IPS-20b (cell line): ENCODE measurements at regions not wholly inside any gene's neighbourhood (a gene's known extent, or its start where the extent isn't known, plus 50 kb on each side); places are given as distances from the start of the nearest gene placed in this dataset.
"Not testable (repeated sequence)": the region's sequence is repeated elsewhere in the genome, so short reads cannot be mapped to it uniquely, and the experiment has no call there.

Experiments used
- H3K27ac ChIP-seq: one replicate; pipeline ENCODE4 v1.5.1; 2013; ENCODE audit warnings: low read length
- H3K27me3 ChIP-seq: 2 replicates; pipeline ENCODE4 v1.6.1; 2013; ENCODE audit warnings: mild to moderate bottlenecking, low read length, inconsistent platforms; ENCODE audit not compliant: insufficient read depth
- H3K36me3 ChIP-seq: 2 replicates; pipeline ENCODE4 v1.6.1; 2013; ENCODE audit warnings: low read depth, mild to moderate bottlenecking, inconsistent platforms, low read length, moderate library complexity; ENCODE audit not compliant: insufficient read depth
- H3K4me1 ChIP-seq: 2 replicates; pipeline ENCODE4 v1.6.1; 2013; ENCODE audit warnings: mild to moderate bottlenecking, control low read depth, inconsistent platforms, low read length, moderate library complexity; ENCODE audit not compliant: insufficient read depth
- H3K4me3 ChIP-seq: 2 replicates; pipeline ENCODE4 v1.5.1; 2013; ENCODE audit warnings: mild to moderate bottlenecking, low read length, inconsistent platforms
- H3K9ac ChIP-seq: 2 replicates; pipeline ENCODE4 v1.6.1; 2013; ENCODE audit warnings: low read depth, mild to moderate bottlenecking, inconsistent platforms, low read length, moderate library complexity
- H3K9me3 ChIP-seq: 2 replicates; pipeline ENCODE4 v1.6.1; 2013; ENCODE audit warnings: mild to moderate bottlenecking, low read depth, low read length, inconsistent platforms; ENCODE audit not compliant: insufficient read depth

DNA sequence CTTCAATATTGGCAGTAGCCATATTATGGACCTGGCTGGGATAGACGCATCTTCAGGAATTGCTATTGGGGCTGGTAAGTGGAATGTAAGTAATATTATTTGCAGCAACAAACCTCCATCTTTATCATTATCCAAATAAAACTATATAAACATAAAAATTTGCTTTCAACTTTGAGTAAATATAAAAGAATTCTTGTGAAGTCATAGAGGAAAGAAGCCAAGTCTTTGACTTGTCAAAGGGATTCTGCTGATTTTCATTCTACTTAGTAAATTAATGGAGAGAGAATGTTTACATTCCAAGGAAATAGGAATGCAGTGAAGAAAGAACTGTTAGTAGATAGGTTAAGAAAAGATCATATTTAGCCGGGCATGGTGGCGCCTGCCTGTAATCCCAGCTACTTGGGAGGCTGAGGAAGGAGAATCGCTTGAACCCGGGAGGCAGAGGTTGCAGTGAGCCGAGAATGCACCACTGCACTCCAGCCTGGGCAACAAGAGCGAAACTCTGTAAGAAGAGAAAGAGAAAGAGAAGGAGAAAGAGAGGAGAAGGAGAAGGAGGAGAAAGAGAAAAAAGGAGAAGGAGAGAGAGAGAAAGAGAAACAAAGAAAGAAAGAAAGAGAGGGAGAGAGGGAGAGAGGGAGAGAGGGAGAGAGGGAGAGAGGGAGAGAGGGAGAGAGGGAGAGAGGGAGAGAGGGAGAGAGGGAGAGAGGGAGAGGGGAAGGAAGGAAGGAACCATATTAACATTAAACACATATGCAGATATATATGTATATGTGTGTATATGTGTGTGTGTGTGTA, 79.4 kb upstream of the GNAZ start:
- not testable (repeated sequence) for H3K27ac ChIP-seq, H3K4me1 ChIP-seq, H3K4me3 ChIP-seq, H3K9ac ChIP-seq, H3K9me3 ChIP-seq, H3K36me3 ChIP-seq
- H3K27me3 ChIP-seq: peaks cover 12% of the 10 kb centered on the region; the same call in 1 of the 2 replicates

DNA sequence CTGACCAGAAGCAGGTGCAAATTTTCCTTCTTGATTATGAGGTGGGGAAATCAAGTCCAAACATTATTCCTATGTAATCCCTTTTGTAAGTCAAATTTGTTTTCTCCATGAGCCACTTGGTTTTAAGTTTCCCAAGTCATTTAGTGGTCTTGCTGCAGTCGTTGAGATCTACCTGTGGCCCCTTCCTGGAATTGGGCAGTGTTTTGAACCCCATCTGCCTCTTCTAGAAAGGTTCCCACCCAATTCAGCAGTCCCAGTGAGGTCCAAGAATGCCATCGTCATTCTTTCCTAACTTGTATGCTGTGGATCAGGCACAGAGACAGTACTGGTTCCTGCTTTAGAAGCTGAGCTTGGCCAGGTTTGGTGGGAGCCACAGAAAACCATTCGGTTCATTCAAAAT, 77.8 kb upstream of the GNAZ start:
- H3K9ac ChIP-seq: no peak overlapping the region
- no peak overlapping the region for H3K4me3 ChIP-seq
- H3K36me3 ChIP-seq: no peaks in the 10 kb centered on the region
- no peaks in the 10 kb centered on the region for H3K4me1 ChIP-seq
- no peak overlapping the region for H3K27ac ChIP-seq
- peaks cover 18% of the 10 kb centered on the region; the same call in 1 of the 2 replicates for H3K27me3 ChIP-seq
- H3K9me3 ChIP-seq: peaks cover 10% of the 10 kb centered on the region; the same call in 1 of the 2 replicates

DNA sequence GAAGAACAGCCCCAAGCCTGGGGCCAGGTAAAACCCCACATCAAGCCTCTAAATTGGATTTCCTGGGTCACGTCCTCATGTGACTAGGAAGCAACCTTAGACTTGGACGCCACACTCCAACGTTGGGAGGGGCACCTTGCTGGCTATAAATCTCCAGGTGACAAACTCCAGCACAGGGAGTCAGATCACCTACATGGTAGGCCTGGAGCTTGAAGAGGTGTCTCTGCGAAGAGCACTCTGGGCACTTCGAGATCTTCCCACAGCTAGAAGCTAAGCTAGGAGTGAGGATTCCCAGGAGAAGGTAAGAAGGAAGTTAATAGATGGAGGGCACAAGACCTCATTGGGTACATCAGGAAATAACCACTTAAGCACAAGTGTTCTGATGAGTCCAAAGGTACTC, 77.1 kb upstream of the GNAZ start:
- Histone ChIP-seq H3K4me1 (no peaks in the 10 kb centered on the region), H3K27me3 (peaks cover 18% of the 10 kb centered on the region; the same call in 1 of the 2 replicates), H3K9ac (no peak overlapping the region), H3K36me3 (no peaks in the 10 kb centered on the region), H3K27ac (no peak overlapping the region), H3K4me3 (no peak overlapping the region), H3K9me3 (peaks cover 17% of the 10 kb centered on the region; the same call in 1 of the 2 replicates)

DNA sequence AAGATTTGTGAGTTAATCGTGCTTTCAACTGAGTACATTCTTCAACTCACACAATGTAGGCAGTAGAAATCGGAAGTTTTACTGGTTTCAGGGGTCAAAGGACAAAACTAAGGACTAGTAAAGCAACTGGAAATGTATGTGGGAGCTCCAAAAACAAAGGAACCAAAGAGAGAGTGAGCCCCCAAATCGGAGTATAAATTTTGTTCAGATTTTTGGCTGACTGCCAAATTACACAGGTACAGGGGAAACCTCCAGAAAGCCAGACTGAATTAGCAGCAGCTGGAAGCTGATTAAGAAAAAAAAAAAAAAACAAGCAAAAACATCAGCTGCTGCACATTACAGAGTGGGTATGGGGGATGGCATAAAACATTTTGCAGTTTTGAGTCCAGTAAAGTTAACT, 75.2 kb upstream of the GNAZ start:
- Histone ChIP-seq H3K9me3 (peaks cover 27% of the 10 kb centered on the region; the same call in 1 of the 2 replicates), H3K9ac (no peak overlapping the region), H3K36me3 (no peaks in the 10 kb centered on the region), H3K4me3 (no peak overlapping the region), H3K27me3 (peaks cover 18% of the 10 kb centered on the region; the same call in 1 of the 2 replicates), H3K4me1 (no peaks in the 10 kb centered on the region), H3K27ac (no peak overlapping the region)

DNA sequence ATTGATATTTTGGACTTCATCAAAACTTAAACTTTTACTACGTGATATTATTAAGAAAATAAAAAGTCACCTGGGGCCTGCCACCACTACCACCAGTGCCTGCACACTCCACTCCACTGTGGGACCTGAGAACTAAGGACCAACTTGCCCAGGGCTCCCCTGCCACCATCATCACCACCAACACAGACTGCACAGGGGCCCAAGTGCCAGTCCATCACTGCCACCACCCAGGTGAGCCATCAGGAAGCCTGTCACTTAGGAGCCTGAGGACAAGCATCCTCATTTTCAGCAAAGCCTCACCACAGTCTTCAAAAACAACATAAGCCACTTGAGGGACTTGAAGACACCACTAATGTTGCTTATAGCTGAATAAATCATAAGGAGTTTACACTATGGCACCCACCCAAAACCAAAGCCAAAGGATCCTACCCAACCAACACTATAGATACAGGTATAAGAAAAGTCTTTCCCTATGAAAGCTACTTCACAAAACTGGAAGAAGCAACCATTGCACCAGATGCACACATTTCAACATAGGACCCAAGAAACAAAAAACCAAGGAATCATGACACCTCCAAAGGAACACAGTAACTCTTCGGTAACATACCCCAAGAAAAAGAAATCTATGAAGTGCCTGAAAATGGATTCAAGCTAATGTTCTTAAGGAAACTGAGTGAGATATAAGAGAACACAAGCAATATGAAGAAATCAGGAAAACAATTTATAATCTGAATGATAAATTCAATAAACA, 73.6 kb upstream of the GNAZ start:
- no peak overlapping the region for H3K9ac ChIP-seq
- H3K27ac ChIP-seq: no peak overlapping the region
- peaks cover 36% of the 10 kb centered on the region; the same call in 1 of the 2 replicates for H3K9me3 ChIP-seq
- no peaks in the 10 kb centered on the region for H3K36me3 ChIP-seq
- peaks cover 15% of the 10 kb centered on the region; the same call in 1 of the 2 replicates for H3K27me3 ChIP-seq
- H3K4me3 ChIP-seq: no peak overlapping the region
- no peaks in the 10 kb centered on the region for H3K4me1 ChIP-seq

DNA sequence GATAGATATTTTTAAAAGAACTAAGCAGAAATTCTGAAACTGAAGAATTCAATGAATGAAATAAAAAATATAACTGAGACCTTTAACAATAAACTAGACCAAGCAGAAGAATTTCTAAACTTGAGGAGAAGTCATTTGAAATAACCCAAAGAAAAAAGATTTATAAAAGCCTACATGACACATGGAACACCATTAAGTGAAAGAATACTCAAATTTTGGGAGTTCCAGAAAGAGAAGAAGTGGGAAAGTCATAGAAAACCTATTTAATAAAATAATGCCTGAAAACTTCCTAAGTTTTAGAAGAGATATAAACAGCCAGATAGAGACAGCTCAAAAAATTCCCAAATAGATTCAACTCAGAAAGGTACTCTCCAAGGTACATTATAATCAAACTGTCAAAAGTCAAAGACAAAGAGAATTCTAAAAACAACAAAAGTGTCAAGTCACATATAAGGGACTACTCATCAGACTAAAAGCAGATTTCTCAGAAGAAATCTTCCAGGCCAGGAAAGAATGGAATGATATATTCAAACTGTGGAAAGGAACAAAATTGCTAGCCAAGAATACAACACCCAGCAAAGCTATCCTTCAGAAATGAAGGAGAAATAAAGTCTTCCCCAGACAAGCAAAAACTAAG, 72.9 kb upstream of the GNAZ start:
- no peak overlapping the region for H3K27ac ChIP-seq
- H3K4me1 ChIP-seq: no peaks in the 10 kb centered on the region
- H3K27me3 ChIP-seq: peaks cover 20% of the 10 kb centered on the region; the same call in 1 of the 2 replicates
- H3K36me3 ChIP-seq: no peaks in the 10 kb centered on the region
- no peak overlapping the region for H3K4me3 ChIP-seq
- peaks cover 36% of the 10 kb centered on the region; the same call in 1 of the 2 replicates for H3K9me3 ChIP-seq
- H3K9ac ChIP-seq: no peak overlapping the region

DNA sequence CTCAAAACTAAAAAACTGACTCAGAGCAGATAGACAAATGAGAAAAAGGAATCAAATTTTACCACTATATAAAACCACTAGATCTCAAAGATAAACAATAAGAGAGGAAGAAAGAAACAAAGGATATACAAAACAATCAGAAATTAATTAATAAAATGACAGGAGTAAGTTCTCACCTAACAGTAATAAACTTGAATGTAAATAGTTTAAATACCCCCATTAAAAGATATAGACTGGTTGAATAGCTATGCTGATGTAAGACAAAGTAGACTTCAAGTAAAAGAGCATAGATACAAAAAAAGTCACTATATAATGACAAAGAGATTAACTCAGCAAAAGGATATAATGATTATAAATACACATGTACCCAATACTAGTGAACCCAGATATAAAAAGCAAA, 72.3 kb upstream of the GNAZ start:
- H3K27me3 ChIP-seq: peaks cover 19% of the 10 kb centered on the region; the same call in 1 of the 2 replicates
- H3K27ac ChIP-seq: no peak overlapping the region
- H3K4me3 ChIP-seq: no peak overlapping the region
- no peaks in the 10 kb centered on the region for H3K4me1 ChIP-seq
- H3K9ac ChIP-seq: no peak overlapping the region
- H3K36me3 ChIP-seq: no peaks in the 10 kb centered on the region
- H3K9me3 ChIP-seq: peaks cover 36% of the 10 kb centered on the region; the same call in 1 of the 2 replicates

DNA sequence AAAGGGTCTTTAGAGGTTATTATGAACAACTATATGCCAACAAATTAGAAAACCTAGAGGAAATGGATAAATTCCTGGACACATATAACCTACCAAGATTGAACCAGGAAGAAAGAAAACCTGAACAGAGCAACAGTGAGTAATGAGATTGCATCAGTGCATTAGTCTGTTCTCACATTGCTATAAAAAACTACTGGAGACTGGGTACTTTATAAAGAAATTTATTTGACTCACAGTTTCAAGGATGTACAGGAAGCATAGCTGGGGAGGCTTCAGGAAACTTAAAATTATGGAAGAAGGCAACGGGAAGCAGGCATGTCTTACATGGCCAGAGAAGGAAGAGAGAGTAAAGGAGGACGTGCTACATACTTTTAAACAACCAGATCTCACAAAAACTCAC, 70.8 kb upstream of the GNAZ start:
- Histone ChIP-seq H3K36me3 (no peaks in the 10 kb centered on the region), H3K9me3 (peaks cover 36% of the 10 kb centered on the region; the same call in 1 of the 2 replicates), H3K27me3 (peaks cover 18% of the 10 kb centered on the region; the same call in 1 of the 2 replicates), H3K9ac (no peak overlapping the region), H3K4me1 (no peaks in the 10 kb centered on the region), H3K27ac (no peak overlapping the region), H3K4me3 (no peak overlapping the region)

DNA sequence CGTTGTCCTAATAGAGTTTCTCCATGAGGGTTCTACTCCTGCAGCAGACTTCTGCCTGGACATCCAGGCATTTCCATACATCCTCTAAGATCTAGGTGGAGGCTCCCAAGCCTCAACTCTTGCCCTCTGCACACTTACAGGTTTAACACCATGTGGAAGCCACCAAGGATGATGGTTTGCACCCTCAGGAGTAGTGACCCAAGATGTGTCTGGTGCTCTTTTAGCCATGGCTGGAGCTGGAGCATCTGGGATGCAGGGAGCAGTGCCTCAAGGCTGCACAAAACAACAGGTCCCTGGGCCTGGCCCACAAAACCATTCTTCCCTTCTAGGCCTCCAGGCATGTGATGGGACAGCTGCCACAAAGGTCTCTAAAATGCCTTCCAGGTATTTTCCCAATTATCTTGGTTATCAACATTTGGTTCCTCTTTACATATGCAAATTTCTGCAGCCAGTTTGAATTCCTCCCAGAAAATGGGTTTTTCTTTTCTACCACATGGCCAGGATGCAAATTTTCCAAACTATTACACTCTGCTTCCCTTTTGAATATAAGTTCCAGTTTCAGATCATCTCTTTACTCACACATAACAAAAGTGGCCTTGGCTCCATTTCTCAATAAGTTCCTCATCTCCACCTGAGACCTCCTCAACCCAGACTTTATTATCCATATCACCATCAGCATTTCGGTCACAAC, 69.5 kb upstream of the GNAZ start:
- H3K9me3 ChIP-seq: peaks cover 36% of the 10 kb centered on the region; the same call in 1 of the 2 replicates

DNA sequence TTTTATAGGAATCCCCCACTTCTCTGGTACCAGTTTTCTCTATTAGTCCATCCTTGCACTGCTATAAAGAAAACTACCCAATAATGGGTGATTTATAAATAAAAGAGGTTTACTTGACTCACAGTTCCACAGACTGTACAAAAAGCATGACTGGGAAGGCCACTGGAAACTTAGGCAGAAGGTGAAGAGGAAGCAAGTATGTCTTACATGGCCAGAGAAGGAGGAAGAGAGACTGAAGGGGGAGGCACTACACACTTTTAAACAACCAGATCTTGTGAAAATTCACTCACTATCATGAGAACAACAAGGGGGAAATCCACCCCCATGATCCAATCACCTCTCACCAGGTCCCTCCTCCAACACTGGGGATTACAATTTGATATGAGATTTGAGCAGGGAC, 68.9 kb upstream of the GNAZ start:
- peaks cover 15% of the 10 kb centered on the region; the same call in 1 of the 2 replicates for H3K27me3 ChIP-seq
- H3K9me3 ChIP-seq: peaks cover 35% of the 10 kb centered on the region; the same call in 1 of the 2 replicates
- H3K27ac ChIP-seq: no peak overlapping the region
- no peak overlapping the region for H3K9ac ChIP-seq
- no peaks in the 10 kb centered on the region for H3K4me1 ChIP-seq
- H3K36me3 ChIP-seq: no peaks in the 10 kb centered on the region
- no peak overlapping the region for H3K4me3 ChIP-seq

More for the DNA sequence above, 69.5 kb upstream of the GNAZ start:
- Histone ChIP-seq H3K36me3 (no peaks in the 10 kb centered on the region), H3K4me3 (no peak overlapping the region), H3K27ac (no peak overlapping the region), H3K9ac (no peak overlapping the region), H3K4me1 (no peaks in the 10 kb centered on the region), H3K27me3 (peaks cover 18% of the 10 kb centered on the region; the same call in 1 of the 2 replicates)

DNA sequence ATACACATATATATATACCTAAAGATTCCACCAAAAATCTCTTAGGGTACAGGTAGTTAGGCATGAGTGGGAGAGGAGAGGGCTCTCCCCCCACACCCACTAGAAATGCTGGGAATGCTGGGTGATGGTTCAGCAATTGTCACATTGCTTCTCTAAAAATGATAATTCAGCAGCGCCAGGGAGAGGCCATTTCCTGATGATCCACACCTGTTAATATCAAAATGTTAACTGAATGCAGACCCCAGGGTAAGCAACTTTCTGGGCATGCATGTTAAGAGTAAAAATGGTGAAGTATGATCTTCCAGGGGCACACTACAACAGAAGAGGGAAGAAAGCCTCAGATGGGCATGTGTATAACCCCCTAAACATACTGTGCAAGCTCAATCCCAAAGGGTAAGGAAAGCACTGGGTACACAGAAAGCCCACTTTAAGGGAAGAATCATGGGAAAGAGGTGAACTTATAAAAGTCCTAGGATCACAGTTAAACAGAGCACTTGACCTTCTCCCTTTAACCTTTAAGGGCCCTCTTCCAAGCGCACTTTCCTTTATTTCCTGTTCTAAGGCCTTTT, 67.6 kb upstream of the GNAZ start:
- no peak overlapping the region for H3K27ac ChIP-seq
- no peaks in the 10 kb centered on the region for H3K36me3 ChIP-seq
- H3K4me3 ChIP-seq: no peak overlapping the region
- peaks cover 21% of the 10 kb centered on the region; the same call in 1 of the 2 replicates for H3K27me3 ChIP-seq
- no peaks in the 10 kb centered on the region for H3K4me1 ChIP-seq
- H3K9me3 ChIP-seq: peaks cover 23% of the 10 kb centered on the region; the same call in 1 of the 2 replicates
- H3K9ac ChIP-seq: no peak overlapping the region
